CD4-positive, alpha-beta memory T cell (primary cell): ENCODE measurements at regions not wholly inside any gene's neighbourhood (a gene's known extent, or its start where the extent isn't known, plus 50 kb on each side); places are given as distances from the start of the nearest gene placed in this dataset.
"Not testable (repeated sequence)": the region's sequence is repeated elsewhere in the genome, so short reads cannot be mapped to it uniquely, and the experiment has no call there.

ENCODE experiments used
- CTCF ChIA-PET: fragments of 350-600 bp; sonication (Branson Sonifier 250); formaldehyde crosslinking; loops from one replicate; lab custom pipeline; 2021; ENCODE audit warnings: inconsistent platforms; ENCODE audit not compliant: partially characterized antibody; lab: Charles Lee
- POLR2A ChIA-PET: fragments of 350-600 bp; sonication (Branson Sonifier 250); formaldehyde crosslinking; loops from one replicate; lab custom pipeline; 2021; ENCODE audit not compliant: partially characterized antibody; lab: Charles Lee
- DNase-seq, 5 donors: peaks; one replicate each; pipeline versions ENCODE4 v3.0.0 to v3.0.0-alpha.2; 2020 to 2022; ENCODE audit warnings: mixed read lengths in 1 of 5
- H3K27ac ChIP-seq: one replicate; pipeline ENCODE4 v1.7.0; 2013; ENCODE audit warnings: low read depth, low read length
- H3K27me3 ChIP-seq: 2 replicates; pipeline ENCODE4 v1.7.0; 2013; ENCODE audit warnings: mild to moderate bottlenecking, low read length, moderate library complexity; ENCODE audit not compliant: insufficient read depth
- H3K36me3 ChIP-seq: 2 replicates; pipeline ENCODE4 v1.7.0; 2013; ENCODE audit warnings: mild to moderate bottlenecking, low read length, moderate library complexity; ENCODE audit not compliant: insufficient read depth
- H3K4me1 ChIP-seq: 2 replicates; pipeline ENCODE4 v1.7.0; 2013; ENCODE audit warnings: mild to moderate bottlenecking, low read length, moderate library complexity; ENCODE audit not compliant: insufficient read depth
- H3K4me3 ChIP-seq, 2 donors: one replicate each; pipeline ENCODE4 v1.7.0; 2013; ENCODE audit warnings: low read length in 2 of 2, mild to moderate bottlenecking in 1 of 2
- H3K9me3 ChIP-seq, 2 donors: one replicate each; pipeline ENCODE4 v1.7.0; 2013; ENCODE audit warnings: low read length in 2 of 2, control low read depth in 1 of 2; ENCODE audit not compliant: control insufficient read depth in 1 of 2
- H3K27ac Mint-ChIP-seq, 7 donors: one replicate each; pipeline ENCODE4 v1.8.0; 2020 to 2021; ENCODE audit warnings: mixed read lengths in 7 of 7, mild to moderate bottlenecking in 6 of 7, inconsistent platforms in 3 of 7, moderate library complexity in 3 of 7
- H3K27me3 Mint-ChIP-seq, 2 donors: one replicate each; pipeline ENCODE4 v1.8.0; 2020 to 2021; ENCODE audit warnings: mixed read lengths in 2 of 2
- H3K36me3 Mint-ChIP-seq, 2 donors: one replicate each; pipeline ENCODE4 v1.8.0; 2020 to 2021; ENCODE audit warnings: mixed read lengths in 2 of 2, inconsistent platforms in 1 of 2, mild to moderate bottlenecking in 1 of 2
- H3K4me1 Mint-ChIP-seq, 4 donors: one replicate each; pipeline ENCODE4 v1.8.0; 2020 to 2021; ENCODE audit warnings: mixed read lengths in 4 of 4, mild to moderate bottlenecking in 1 of 4
- H3K4me3 Mint-ChIP-seq, 8 donors: one replicate each; pipeline ENCODE4 v1.8.0; 2020 to 2021; ENCODE audit warnings: mixed read lengths in 8 of 8, mild to moderate bottlenecking in 7 of 8, moderate library complexity in 6 of 8, inconsistent platforms in 3 of 8
- H3K9me3 Mint-ChIP-seq, 8 donors: one replicate each; pipeline ENCODE4 v1.8.0; 2020 to 2021; ENCODE audit warnings: mixed read lengths in 8 of 8, mild to moderate bottlenecking in 5 of 8, inconsistent platforms in 3 of 8, moderate library complexity in 1 of 8
- intact Hi-C: fragments of 100-400 bp; cut with micrococcal nuclease; formaldehyde crosslinking; loops from one replicate; pipeline ENCODE4 v1.15.1; 2023

DNA sequence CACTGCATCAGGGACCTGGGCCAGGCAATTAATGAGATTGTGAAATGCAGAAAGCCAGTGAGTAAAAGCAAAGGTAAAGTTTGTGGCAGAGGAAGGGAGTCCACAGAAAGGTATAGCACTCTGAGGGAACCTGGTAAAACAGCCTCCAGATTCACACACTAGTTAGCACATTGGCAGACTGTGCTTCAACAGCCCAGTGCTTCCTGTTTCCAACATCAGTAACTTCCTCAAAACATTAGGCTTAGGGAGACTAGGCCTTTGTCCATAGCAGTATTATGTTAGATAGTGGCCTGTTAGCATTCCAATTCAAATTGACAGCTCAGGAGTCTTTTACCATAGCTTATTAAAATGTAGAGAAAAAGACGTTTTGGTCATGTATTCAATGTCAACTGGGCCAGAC is 582.6 kb upstream of the ACTRT1 start:
- ChIA-PET POLR2A (no interaction called here), CTCF (no interaction called here)
- Mint-ChIP-seq H3K4me3 (no peak overlapping the region), H3K4me1 (no peaks in the 10 kb centered on the region), H3K27me3 (peaks cover 0 to 2% of the 10 kb centered on the region in 2 donors), H3K36me3 (no peaks in the 10 kb centered on the region), H3K27ac (no peak overlapping the region), H3K9me3 (peaks cover 0 to 4% (median 0%) of the 10 kb centered on the region in 8 donors)
- Histone ChIP-seq H3K36me3 (no peaks in the 10 kb centered on the region), H3K4me3 (no peak overlapping the region), H3K27me3 (no peaks in the 10 kb centered on the region), H3K9me3 (no peaks in the 10 kb centered on the region), H3K4me1 (no peaks in the 10 kb centered on the region), H3K27ac (no peak overlapping the region)
- intact Hi-C loops = no loop called here
- DNase-seq = no peak

DNA sequence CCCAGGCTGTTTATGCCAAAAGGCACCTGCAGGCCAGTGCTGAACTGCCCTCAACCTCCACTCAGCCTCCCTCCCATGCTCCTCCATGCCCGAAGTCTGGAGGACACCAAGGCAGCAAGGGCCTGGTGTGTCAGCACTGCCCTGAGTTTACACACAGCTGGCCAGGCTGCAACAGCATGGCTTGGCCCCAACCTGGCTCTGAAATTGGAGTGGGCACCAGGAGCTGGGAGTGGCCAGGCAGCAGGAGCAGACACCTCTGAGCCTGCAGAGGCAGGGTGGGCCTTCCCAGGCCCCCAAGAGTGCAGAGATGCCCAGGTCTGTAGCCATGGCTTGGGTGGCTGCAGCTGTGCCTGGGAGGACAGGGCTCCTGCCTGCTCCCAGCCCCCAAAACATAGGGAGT is 571.2 kb upstream of the ACTRT1 start:
- DNase-seq = no peak
- Histone ChIP-seq H3K36me3 (no peaks in the 10 kb centered on the region), H3K4me3 (no peak overlapping the region), H3K27me3 (no peaks in the 10 kb centered on the region), H3K9me3 (no peaks in the 10 kb centered on the region), H3K27ac (no peak overlapping the region), H3K4me1 (no peaks in the 10 kb centered on the region)
- intact Hi-C loops = no loop called here
- H3K27ac Mint-ChIP-seq = no peak overlapping the region
- peaks cover 0 to 2% (median 0%) of the 10 kb centered on the region in 8 donors for H3K9me3 Mint-ChIP-seq
- no peak overlapping the region for H3K4me3 Mint-ChIP-seq
- no peaks in the 10 kb centered on the region for H3K36me3 Mint-ChIP-seq
- no peaks in the 10 kb centered on the region for H3K27me3 Mint-ChIP-seq
- POLR2A ChIA-PET = no interaction called here
- H3K4me1 Mint-ChIP-seq = no peaks in the 10 kb centered on the region
- CTCF ChIA-PET = no interaction called here

DNA sequence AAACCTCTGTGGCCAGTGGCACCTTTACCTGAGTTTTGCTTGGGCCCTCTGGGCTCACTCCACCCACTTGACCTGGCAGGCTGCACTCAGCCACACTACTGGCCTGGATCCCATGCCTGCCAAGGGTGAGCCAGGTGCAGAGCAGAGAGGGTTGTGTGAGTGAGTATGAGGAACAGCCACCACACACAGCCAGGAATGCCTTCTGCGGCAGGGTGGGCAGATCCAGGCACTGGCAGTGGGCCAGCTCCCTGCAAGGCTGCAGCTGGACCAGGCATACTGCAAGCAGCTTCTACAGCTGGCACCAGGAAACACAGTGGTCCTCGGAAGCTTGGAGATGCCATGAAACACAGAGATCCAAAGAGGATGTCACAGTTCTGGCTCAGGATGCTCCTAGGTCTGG is 570.1 kb upstream of the ACTRT1 start:
- H3K27me3 ChIP-seq = no peaks in the 10 kb centered on the region
- no peak overlapping the region for H3K27ac ChIP-seq
- no peak for DNase-seq
- CTCF ChIA-PET = no interaction called here
- no peaks in the 10 kb centered on the region for H3K9me3 ChIP-seq
- H3K27me3 Mint-ChIP-seq = no peaks in the 10 kb centered on the region
- H3K27ac Mint-ChIP-seq = no peak overlapping the region
- POLR2A ChIA-PET = no interaction called here
- H3K36me3 ChIP-seq = no peaks in the 10 kb centered on the region
- no peaks in the 10 kb centered on the region for H3K4me1 ChIP-seq
- no peak overlapping the region for H3K4me3 Mint-ChIP-seq
- H3K36me3 Mint-ChIP-seq = no peaks in the 10 kb centered on the region
- peaks cover 0 to 2% (median 0%) of the 10 kb centered on the region in 8 donors for H3K9me3 Mint-ChIP-seq
- H3K4me1 Mint-ChIP-seq = no peaks in the 10 kb centered on the region
- intact Hi-C loops = no loop called here
- no peak overlapping the region for H3K4me3 ChIP-seq

DNA sequence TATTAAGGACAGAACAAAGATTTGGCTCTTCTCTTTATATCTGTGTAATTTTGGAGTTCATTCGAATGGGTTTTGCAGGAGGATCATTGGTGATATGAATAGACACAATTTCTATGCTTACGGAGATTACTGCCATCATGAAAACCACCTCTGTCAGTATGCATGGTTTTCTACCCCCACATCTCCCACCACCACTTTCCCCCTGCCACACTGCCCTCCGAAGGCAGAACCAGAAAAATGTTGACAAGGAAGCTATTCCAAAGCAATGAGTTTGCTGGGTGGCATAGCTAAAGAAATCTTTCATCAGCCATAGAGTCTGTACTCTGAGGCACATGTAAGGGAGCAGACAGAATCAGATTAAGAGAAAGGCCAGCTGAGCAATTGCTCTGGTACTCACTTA is 567.3 kb upstream of the ACTRT1 start:
- H3K27me3 ChIP-seq = no peaks in the 10 kb centered on the region
- DNase-seq = no peak
- no peaks in the 10 kb centered on the region for H3K36me3 ChIP-seq
- Mint-ChIP-seq H3K4me1 (no peaks in the 10 kb centered on the region), H3K9me3 (peaks cover 0 to 2% (median 0%) of the 10 kb centered on the region in 8 donors), H3K36me3 (no peaks in the 10 kb centered on the region), H3K27ac (no peak overlapping the region), H3K4me3 (no peak overlapping the region), H3K27me3 (no peaks in the 10 kb centered on the region)
- ChIA-PET POLR2A (no interaction called here), CTCF (no interaction called here)
- H3K4me3 ChIP-seq = no peak overlapping the region
- intact Hi-C loops = no loop called here
- H3K4me1 ChIP-seq = no peaks in the 10 kb centered on the region
- no peak overlapping the region for H3K27ac ChIP-seq
- H3K9me3 ChIP-seq = no peaks in the 10 kb centered on the region

DNA sequence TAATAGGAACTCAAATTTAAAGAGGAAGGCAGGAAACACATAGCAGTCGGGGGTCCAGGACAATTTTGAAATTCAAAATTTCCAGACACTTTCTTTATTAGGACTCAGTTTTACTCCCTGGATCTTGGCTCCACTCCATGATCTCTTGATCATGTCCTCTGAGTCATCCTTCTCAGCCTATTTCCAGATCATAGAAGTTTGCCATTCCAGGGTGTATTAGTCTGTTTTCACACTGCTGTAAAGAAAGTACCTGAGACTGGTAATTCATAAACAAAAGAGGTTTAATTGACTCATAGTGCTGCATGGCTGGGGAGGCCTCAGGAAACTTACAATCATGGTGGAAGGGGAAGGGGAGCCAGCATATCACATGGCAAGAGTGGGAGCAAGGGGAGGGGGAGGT is 564.7 kb upstream of the ACTRT1 start:
- Mint-ChIP-seq H3K4me1 (no peaks in the 10 kb centered on the region), H3K4me3 (no peak overlapping the region), H3K27me3 (no peaks in the 10 kb centered on the region), H3K27ac (no peak overlapping the region), H3K36me3 (no peaks in the 10 kb centered on the region), H3K9me3 (peaks cover 0 to 2% (median 0%) of the 10 kb centered on the region in 8 donors)
- intact Hi-C loops = no loop called here
- no peaks in the 10 kb centered on the region for H3K36me3 ChIP-seq
- H3K27me3 ChIP-seq = no peaks in the 10 kb centered on the region
- ChIA-PET POLR2A (no interaction called here), CTCF (no interaction called here)
- no peaks in the 10 kb centered on the region for H3K9me3 ChIP-seq
- H3K4me3 ChIP-seq = no peak overlapping the region
- no peaks in the 10 kb centered on the region for H3K4me1 ChIP-seq
- no peak overlapping the region for H3K27ac ChIP-seq
- no peak for DNase-seq

DNA sequence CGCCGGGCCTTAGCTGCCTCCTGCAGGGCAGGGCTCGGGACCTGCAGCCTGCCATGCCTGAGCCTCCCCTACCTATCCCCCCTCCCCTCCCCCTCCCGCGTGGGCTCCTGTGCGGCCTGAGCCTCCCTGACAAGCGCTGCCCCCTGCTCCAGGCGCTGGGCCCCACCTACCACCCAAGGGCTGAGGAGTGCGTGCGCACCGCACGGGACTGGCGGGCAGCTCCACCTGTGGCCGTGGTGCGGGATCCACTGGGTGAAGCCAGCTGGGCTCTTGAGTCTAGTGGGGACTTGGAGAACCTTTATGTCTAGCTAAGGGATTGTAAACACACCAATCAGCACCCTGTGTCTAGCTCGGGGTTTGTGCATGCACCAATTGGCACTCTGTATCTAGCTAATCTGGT is 554.6 kb upstream of the ACTRT1 start:
- POLR2A ChIA-PET = not testable (repeated sequence)

DNA sequence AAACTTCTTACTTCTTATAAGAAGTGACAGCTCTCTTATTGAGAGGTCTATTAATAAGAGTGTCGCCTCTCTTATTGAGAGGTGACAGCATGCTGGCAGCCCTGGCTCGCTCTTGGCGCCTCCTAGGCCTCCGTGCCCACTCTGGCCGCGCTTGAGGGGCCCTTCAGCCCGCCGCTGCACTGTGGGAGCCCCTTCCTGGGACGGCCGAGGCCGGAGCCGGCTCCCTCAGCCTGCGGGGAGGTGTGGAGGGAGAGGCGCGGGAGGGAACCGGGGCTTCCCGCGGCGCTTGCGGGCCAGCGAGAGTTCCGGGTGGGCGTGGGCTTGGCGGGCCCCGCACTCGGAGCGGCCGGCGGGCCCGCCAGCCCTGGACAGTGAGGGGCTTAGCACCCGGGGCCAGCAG is 554.2 kb upstream of the ACTRT1 start:
- CTCF ChIA-PET, H3K27me3 Mint-ChIP-seq, H3K9me3 ChIP-seq, H3K4me1 Mint-ChIP-seq, DNase-seq, H3K27ac Mint-ChIP-seq, H3K4me1 ChIP-seq, H3K4me3 ChIP-seq, intact Hi-C loops, H3K36me3 Mint-ChIP-seq, POLR2A ChIA-PET, H3K4me3 Mint-ChIP-seq, H3K9me3 Mint-ChIP-seq, H3K27me3 ChIP-seq, H3K36me3 ChIP-seq, H3K27ac ChIP-seq: not testable (repeated sequence)

More for the DNA sequence above, 554.6 kb upstream of the ACTRT1 start:
- H3K4me3 ChIP-seq, H3K9me3 ChIP-seq, H3K27ac ChIP-seq, H3K4me3 Mint-ChIP-seq, H3K27me3 ChIP-seq, H3K27me3 Mint-ChIP-seq, H3K9me3 Mint-ChIP-seq, DNase-seq, H3K4me1 ChIP-seq, H3K27ac Mint-ChIP-seq, H3K36me3 Mint-ChIP-seq, CTCF ChIA-PET, intact Hi-C loops, H3K4me1 Mint-ChIP-seq, H3K36me3 ChIP-seq: not testable (repeated sequence)

DNA sequence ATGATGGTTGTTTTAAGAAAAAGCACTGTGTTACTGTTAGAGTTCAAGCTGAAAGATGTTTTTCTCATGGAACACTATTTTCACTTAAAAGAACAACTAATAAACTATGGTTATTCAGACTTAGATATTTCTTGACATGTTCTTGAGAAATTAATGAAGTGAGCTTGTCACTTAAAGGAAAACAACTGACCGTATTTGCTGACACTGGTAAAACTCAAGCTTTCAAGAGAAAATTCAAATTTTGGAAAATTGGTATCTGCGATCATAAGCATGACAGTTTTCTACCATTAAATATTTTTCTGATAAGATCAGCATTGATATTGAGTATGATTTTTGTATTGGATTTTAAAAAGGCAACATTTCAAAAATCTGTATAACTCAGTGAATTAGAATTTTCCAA is 549.5 kb upstream of the ACTRT1 start:
- no peaks in the 10 kb centered on the region for H3K36me3 ChIP-seq
- H3K9me3 Mint-ChIP-seq = peaks cover 0 to 2% (median 0%) of the 10 kb centered on the region in 8 donors
- intact Hi-C loops = no loop called here
- no peak for DNase-seq
- H3K27me3 ChIP-seq = no peaks in the 10 kb centered on the region
- POLR2A ChIA-PET = no interaction called here
- H3K27ac ChIP-seq = no peak overlapping the region
- no peak overlapping the region for H3K4me3 Mint-ChIP-seq
- no peaks in the 10 kb centered on the region for H3K9me3 ChIP-seq
- no peak overlapping the region for H3K4me3 ChIP-seq
- no peaks in the 10 kb centered on the region for H3K4me1 ChIP-seq
- no peaks in the 10 kb centered on the region for H3K36me3 Mint-ChIP-seq
- CTCF ChIA-PET = no interaction called here
- H3K27me3 Mint-ChIP-seq = no peaks in the 10 kb centered on the region
- H3K27ac Mint-ChIP-seq = no peak overlapping the region
- no peaks in the 10 kb centered on the region for H3K4me1 Mint-ChIP-seq
